ENCODE measurements at regions not wholly inside any gene's neighbourhood (a gene's known extent, or its start where the extent isn't known, plus 50 kb on each side); places are given as distances from the start of the nearest gene placed in this dataset.
"Not testable (repeated sequence)": the region's sequence is repeated elsewhere in the genome, so short reads cannot be mapped to it uniquely, and the experiment has no call there.

DNA sequence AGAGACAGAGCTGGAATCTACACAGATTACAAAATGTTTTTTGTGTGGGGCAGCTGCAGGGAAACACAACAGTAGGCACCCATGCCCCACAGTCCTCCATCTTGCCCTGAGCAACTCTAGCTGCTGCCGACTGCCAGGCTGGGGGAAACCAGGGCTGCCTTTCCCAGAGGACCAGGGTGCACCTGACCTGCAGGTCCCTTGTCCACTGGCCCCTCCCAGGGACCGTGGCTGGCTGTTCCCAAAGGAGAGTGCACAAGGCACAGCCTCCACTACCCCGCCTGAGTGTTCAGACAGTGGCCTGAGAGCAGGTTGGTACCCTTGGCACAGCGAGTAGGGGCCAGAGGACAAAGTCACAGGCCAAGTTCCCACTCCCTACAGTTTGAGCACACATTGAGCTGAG lies 181.8 kb downstream of the BARX2 start:
- Histone ChIP-seq H3K4me3 (ENCODE audit: low read length) (no peak overlapping the region), H3K9me3 (ENCODE audit: low read length) (no peaks in the 10 kb centered on the region), H3K4me2 (ENCODE audit: low read length) (no peak overlapping the region), H2AFZ (ENCODE audit: low read depth, low read length) (no peak overlapping the region), H3F3A (ENCODE audit: insufficient read depth, low read length, poor library complexity, severe bottlenecking) (no peaks in the 10 kb centered on the region), H3K79me2 (replicated peaks; ENCODE audit: insufficient read depth, low read length) (no peaks in the 10 kb centered on the region), H3K9me2 (ENCODE audit: insufficient read depth, low read length) (no peaks in the 10 kb centered on the region), H3K36me3 (ENCODE audit: insufficient read depth, low read length) (no peaks in the 10 kb centered on the region), H3K27me3 (ENCODE audit: insufficient read depth, low read depth, low read length) (no peaks in the 10 kb centered on the region), H3K27ac (ENCODE audit: low read length) (no peak overlapping the region), H3K9ac (ENCODE audit: low read length) (no peak overlapping the region), H4K20me1 (ENCODE audit: insufficient read depth) (no peaks in the 10 kb centered on the region)
- TF ChIP-seq, protein P1, sequence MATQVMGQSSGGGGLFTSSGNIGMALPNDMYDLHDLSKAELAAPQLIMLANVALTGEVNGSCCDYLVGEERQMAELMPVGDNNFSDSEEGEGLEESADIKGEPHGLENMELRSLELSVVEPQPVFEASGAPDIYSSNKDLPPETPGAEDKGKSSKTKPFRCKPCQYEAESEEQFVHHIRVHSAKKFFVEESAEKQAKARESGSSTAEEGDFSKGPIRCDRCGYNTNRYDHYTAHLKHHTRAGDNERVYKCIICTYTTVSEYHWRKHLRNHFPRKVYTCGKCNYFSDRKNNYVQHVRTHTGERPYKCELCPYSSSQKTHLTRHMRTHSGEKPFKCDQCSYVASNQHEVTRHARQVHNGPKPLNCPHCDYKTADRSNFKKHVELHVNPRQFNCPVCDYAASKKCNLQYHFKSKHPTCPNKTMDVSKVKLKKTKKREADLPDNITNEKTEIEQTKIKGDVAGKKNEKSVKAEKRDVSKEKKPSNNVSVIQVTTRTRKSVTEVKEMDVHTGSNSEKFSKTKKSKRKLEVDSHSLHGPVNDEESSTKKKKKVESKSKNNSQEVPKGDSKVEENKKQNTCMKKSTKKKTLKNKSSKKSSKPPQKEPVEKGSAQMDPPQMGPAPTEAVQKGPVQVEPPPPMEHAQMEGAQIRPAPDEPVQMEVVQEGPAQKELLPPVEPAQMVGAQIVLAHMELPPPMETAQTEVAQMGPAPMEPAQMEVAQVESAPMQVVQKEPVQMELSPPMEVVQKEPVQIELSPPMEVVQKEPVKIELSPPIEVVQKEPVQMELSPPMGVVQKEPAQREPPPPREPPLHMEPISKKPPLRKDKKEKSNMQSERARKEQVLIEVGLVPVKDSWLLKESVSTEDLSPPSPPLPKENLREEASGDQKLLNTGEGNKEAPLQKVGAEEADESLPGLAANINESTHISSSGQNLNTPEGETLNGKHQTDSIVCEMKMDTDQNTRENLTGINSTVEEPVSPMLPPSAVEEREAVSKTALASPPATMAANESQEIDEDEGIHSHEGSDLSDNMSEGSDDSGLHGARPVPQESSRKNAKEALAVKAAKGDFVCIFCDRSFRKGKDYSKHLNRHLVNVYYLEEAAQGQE (IDR thresholded peaks at IDR 0.05; ENCODE audit: borderline replicate concordance): no peak
- TF ChIP-seq TAF1 (IDR thresholded peaks at IDR 0.05; ENCODE audit: low read depth) (no peak), MXI1 (conservative IDR thresholded peaks at IDR 0.05; ENCODE audit: poor library complexity, severe bottlenecking) (no peak), RAD21 (conservative IDR thresholded peaks at IDR 0.05) (no peak), EP300 (conservative IDR thresholded peaks at IDR 0.05; ENCODE audit: poor library complexity, severe bottlenecking) (no peak), EZH2 (IDR thresholded peaks at IDR 0.05; ENCODE audit: borderline replicate concordance, insufficient read depth, low read length, poor library complexity, severe bottlenecking) (no peak), POLR2AphosphoS5 (IDR thresholded peaks at IDR 0.05) (no peak), SMC3 (conservative IDR thresholded peaks at IDR 0.05; ENCODE audit: poor library complexity) (no peak)
- TF ChIP-seq, protein P2, sequence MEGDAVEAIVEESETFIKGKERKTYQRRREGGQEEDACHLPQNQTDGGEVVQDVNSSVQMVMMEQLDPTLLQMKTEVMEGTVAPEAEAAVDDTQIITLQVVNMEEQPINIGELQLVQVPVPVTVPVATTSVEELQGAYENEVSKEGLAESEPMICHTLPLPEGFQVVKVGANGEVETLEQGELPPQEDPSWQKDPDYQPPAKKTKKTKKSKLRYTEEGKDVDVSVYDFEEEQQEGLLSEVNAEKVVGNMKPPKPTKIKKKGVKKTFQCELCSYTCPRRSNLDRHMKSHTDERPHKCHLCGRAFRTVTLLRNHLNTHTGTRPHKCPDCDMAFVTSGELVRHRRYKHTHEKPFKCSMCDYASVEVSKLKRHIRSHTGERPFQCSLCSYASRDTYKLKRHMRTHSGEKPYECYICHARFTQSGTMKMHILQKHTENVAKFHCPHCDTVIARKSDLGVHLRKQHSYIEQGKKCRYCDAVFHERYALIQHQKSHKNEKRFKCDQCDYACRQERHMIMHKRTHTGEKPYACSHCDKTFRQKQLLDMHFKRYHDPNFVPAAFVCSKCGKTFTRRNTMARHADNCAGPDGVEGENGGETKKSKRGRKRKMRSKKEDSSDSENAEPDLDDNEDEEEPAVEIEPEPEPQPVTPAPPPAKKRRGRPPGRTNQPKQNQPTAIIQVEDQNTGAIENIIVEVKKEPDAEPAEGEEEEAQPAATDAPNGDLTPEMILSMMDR (IDR thresholded peaks at IDR 0.05; ENCODE audit: poor library complexity, severe bottlenecking): no peak

DNA sequence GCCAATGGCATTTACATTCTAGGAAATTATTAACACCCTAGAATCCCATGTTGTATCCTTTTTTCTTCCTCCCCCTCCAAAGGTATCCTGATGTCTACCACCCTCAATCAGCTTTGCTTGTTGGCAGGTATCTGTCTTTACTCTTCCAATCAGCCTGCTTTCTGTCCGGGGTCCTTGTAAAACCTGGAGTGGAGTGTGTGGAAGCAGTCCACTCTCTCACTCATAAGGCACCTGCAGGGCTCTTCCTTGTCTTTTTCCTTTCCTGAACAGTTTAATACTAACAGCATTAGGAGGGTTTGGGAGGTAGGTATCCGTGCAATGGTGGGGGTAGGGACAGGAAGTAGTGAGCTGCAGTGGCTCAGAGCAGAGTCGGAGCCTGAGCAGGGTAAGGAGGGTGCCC lies 193.4 kb downstream of the BARX2 start:
- TF ChIP-seq, protein P1 (IDR thresholded peaks at IDR 0.05; ENCODE audit: borderline replicate concordance): no peak
- TF ChIP-seq, protein P2 (IDR thresholded peaks at IDR 0.05; ENCODE audit: poor library complexity, severe bottlenecking): no peak
- TF ChIP-seq RAD21 (conservative IDR thresholded peaks at IDR 0.05): no peak
- TF ChIP-seq POLR2AphosphoS5 (IDR thresholded peaks at IDR 0.05): no peak
- TF ChIP-seq MXI1 (conservative IDR thresholded peaks at IDR 0.05; ENCODE audit: poor library complexity, severe bottlenecking): no peak
- no peak for TF ChIP-seq EP300 (conservative IDR thresholded peaks at IDR 0.05; ENCODE audit: poor library complexity, severe bottlenecking)
- TF ChIP-seq EZH2 (IDR thresholded peaks at IDR 0.05; ENCODE audit: borderline replicate concordance, insufficient read depth, low read length, poor library complexity, severe bottlenecking): no peak
- no peak overlapping the region for H3K4me2 ChIP-seq (ENCODE audit: low read length)
- H2AFZ ChIP-seq (ENCODE audit: low read depth, low read length): no peak overlapping the region
- no peaks in the 10 kb centered on the region for H3K36me3 ChIP-seq (ENCODE audit: insufficient read depth, low read length)
- no peak overlapping the region for H3K27ac ChIP-seq (ENCODE audit: low read length)
- no peak overlapping the region for H3K4me3 ChIP-seq (ENCODE audit: low read length)
- H4K20me1 ChIP-seq (ENCODE audit: insufficient read depth): no peaks in the 10 kb centered on the region
- no peaks in the 10 kb centered on the region for H3K9me2 ChIP-seq (ENCODE audit: insufficient read depth, low read length)
- H3K27me3 ChIP-seq (ENCODE audit: insufficient read depth, low read depth, low read length): no peaks in the 10 kb centered on the region
- H3K9me3 ChIP-seq (ENCODE audit: low read length): peaks cover 4% of the 10 kb centered on the region
- no peak overlapping the region for H3K9ac ChIP-seq (ENCODE audit: low read length)
- H3K79me2 ChIP-seq (replicated peaks; ENCODE audit: insufficient read depth, low read length): no peaks in the 10 kb centered on the region
- no peaks in the 10 kb centered on the region for H3F3A ChIP-seq (ENCODE audit: insufficient read depth, low read length, poor library complexity, severe bottlenecking)

DNA sequence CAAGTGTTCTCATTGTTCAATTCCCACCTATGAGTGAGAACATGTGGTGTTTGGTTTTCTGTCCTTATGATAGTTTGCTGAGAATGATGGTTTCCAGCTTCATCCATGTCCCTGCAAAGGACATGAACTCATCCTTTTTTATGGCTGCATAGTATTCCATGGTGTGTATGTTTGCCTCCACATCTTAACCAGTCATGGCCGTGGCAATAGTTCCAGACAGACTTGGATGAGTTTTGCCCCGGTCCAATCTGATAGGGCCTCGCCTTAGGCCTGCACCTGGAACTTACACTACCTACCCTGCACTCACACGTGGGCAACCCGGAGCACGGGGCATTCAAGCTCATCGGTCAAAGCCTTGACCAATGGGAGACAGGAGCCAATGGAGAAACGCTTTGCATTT lies 197.0 kb downstream of the BARX2 start:
- not testable (repeated sequence) for H3K4me2 ChIP-seq (ENCODE audit: low read length); H3K9me3 ChIP-seq (ENCODE audit: low read length); H3K27ac ChIP-seq (ENCODE audit: low read length); H3F3A ChIP-seq (ENCODE audit: insufficient read depth, low read length, poor library complexity, severe bottlenecking); H3K27me3 ChIP-seq (ENCODE audit: insufficient read depth, low read depth, low read length); H3K9me2 ChIP-seq (ENCODE audit: insufficient read depth, low read length); H3K9ac ChIP-seq (ENCODE audit: low read length); H3K36me3 ChIP-seq (ENCODE audit: insufficient read depth, low read length); H3K4me3 ChIP-seq (ENCODE audit: low read length); H2AFZ ChIP-seq (ENCODE audit: low read depth, low read length); H4K20me1 ChIP-seq (ENCODE audit: insufficient read depth); H3K79me2 ChIP-seq (replicated peaks; ENCODE audit: insufficient read depth, low read length)
